Psoas muscle (tissue), 7 donors: ENCODE measurements at regions not wholly inside any gene's neighbourhood (a gene's known extent, or its start where the extent isn't known, plus 50 kb on each side); places are given as distances from the start of the nearest gene placed in this dataset.

Experiments
- ATAC-seq, 4 donors: fragments of 200-7000 bp; cut with Tn5 transposase; one replicate each; pipeline ENCODE4 v1.9.1; 2020; ENCODE audit warnings: moderate library complexity in 3 of 4, mild to moderate bottlenecking in 2 of 4
- DNase-seq, 2 donors: peaks; one replicate each; pipeline ENCODE4 v3.0.0-alpha.2; 2020
- H3K27ac ChIP-seq: fragments of 200-600 bp; one replicate; pipeline ENCODE4 v1.8.0; 2022
- H3K27me3 ChIP-seq, 3 donors: fragments of 200-600 bp in 1 of 3; one replicate each; pipeline versions ENCODE4 v1.6.1 to v1.8.0; 2013 to 2022; ENCODE audit warnings: low read length in 2 of 3, mild to moderate bottlenecking in 2 of 3, moderate library complexity in 1 of 3; ENCODE audit not compliant: insufficient read depth in 3 of 3
- H3K36me3 ChIP-seq, 2 donors: fragments of 200-600 bp in 1 of 2; one replicate each; pipeline versions ENCODE4 v1.6.1 to v1.8.0; 2013 to 2022; ENCODE audit warnings: low read depth in 1 of 2, mild to moderate bottlenecking in 1 of 2, moderate library complexity in 1 of 2; ENCODE audit not compliant: insufficient read depth in 1 of 2
- H3K4me1 ChIP-seq: fragments of 200-600 bp; one replicate; pipeline ENCODE4 v1.8.0; 2022
- H3K4me3 ChIP-seq: fragments of 200-600 bp; one replicate; pipeline ENCODE4 v1.8.0; 2022; ENCODE audit warnings: mild to moderate bottlenecking
- H3K9me3 ChIP-seq: fragments of 200-600 bp; one replicate; pipeline ENCODE4 v1.8.0; 2022
- WGBS, 3 donors: extraction: QIAGEN DNeasy Blood & Tissue Kit; methylation state at CpG; one replicate each; pipeline versions ENCODE4 v1.1.6 to v1.1.7; 2013; 5-methylcytosine and 5-hydroxymethylcytosine counted together
- intact Hi-C, 2 donors: fragments of 100-400 bp; cut with DNase I; formaldehyde crosslinking; loops; one replicate each; pipeline versions ENCODE4 v1.11.0 to v1.14.2; 2022
- TF ChIP-seq, protein P1 (sequence below): fragments of 200-600 bp; IDR thresholded peaks from one replicate; pipeline ENCODE4 v1.8.0; 2022; ENCODE audit warnings: antibody characterized with exemption
- donor health status: healthy with polysubstance abuse.
- donor health status: DM: no; HTN: no; CAD: no; lungs with moderate emphysema.
- donor health status: Bipolar disorder and iron deficiency.
- donor health status: healthy.
- donor health status: DM: yes; HTN: yes; CAD: no.
- donor health status: DM: no; HTN: no; CAD: no.
- donor health status: DM: yes; HTN: yes; CAD: no.

DNA sequence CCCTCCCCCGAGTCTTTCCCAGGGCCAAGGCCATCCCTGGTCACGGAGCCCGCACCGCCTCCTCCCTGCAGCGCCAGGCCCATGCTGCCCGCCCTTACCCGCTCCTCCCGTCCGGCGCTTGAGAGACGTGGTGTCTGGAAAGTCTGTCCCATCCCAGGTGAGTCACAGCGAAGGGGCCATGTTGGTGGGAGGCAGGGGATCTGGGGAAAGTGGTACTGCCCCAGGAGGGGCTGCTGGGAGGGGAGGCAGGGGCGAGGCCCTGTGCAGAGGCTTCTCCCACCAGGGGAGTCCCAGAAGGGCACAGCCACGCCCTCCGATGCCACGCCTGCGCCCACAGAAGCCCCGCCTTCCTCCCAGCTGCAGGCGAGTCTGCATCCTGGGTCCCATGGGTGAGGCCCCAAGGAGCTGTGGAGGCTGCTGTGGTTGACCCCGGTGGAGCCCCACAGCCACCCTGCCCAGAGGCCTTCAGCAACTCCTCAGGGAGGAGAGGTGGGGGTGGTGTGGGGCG lies 107.0 kb upstream of the PPP1R26 start:
- Histone ChIP-seq H3K4me3 (no peak overlapping the region), H3K9me3 (no peaks in the 10 kb centered on the region), H3K36me3 (no peaks in the 10 kb centered on the region), H3K4me1 (no peaks in the 10 kb centered on the region), H3K27ac (no peak overlapping the region), H3K27me3 (peaks cover 0 to 68% (median 17%) of the 10 kb centered on the region in 3 donors)
- intact Hi-C loops: no loop called here
- WGBS, 3 donors: 75 to 82% (median 80%) methylated on average over 19 to 21 of the region's 21 CpGs
- no peak for DNase-seq
- TF ChIP-seq, protein P1, sequence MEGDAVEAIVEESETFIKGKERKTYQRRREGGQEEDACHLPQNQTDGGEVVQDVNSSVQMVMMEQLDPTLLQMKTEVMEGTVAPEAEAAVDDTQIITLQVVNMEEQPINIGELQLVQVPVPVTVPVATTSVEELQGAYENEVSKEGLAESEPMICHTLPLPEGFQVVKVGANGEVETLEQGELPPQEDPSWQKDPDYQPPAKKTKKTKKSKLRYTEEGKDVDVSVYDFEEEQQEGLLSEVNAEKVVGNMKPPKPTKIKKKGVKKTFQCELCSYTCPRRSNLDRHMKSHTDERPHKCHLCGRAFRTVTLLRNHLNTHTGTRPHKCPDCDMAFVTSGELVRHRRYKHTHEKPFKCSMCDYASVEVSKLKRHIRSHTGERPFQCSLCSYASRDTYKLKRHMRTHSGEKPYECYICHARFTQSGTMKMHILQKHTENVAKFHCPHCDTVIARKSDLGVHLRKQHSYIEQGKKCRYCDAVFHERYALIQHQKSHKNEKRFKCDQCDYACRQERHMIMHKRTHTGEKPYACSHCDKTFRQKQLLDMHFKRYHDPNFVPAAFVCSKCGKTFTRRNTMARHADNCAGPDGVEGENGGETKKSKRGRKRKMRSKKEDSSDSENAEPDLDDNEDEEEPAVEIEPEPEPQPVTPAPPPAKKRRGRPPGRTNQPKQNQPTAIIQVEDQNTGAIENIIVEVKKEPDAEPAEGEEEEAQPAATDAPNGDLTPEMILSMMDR: no peak
- ATAC-seq: no peak

DNA sequence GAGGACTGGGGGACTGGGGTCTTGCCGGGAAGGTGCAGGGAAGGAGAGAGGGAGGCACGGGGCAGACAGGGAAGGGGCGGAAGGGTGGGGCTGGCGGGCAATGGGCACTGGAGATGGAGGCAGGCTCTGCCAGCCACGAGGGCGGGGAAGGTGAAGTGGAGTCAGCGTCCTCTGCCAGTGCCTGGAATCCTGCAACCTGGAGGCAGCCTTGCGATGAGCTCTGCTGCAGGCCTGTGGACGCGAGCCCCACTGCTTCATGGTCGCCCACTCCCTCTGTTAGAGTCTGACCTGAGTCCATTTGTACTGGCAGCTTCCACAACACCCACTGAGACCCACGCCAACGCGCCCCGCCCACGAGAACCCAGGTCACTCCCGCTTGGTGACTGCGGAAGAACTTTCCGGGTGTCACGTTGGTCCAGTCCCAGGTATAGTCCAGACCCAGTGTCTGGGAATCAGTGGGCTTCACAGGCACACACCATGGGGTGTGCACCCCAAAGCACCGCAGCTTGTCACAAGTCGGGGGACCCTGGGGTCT lies 106.4 kb upstream of the PPP1R26 start:
- WGBS, 3 donors: 84 to 90% (median 86%) methylated on average over 22 of the region's 22 CpGs
- peaks cover 0 to 72% (median 17%) of the 10 kb centered on the region in 3 donors for H3K27me3 ChIP-seq
- DNase-seq (no peak), ATAC-seq (no peak)
- no peak overlapping the region for H3K27ac ChIP-seq
- H3K9me3 ChIP-seq: no peaks in the 10 kb centered on the region
- no peaks in the 10 kb centered on the region for H3K36me3 ChIP-seq
- no peak overlapping the region for H3K4me3 ChIP-seq
- H3K4me1 ChIP-seq: no peaks in the 10 kb centered on the region
- intact Hi-C loops: no loop called here
- TF ChIP-seq, protein P1: no peak

DNA sequence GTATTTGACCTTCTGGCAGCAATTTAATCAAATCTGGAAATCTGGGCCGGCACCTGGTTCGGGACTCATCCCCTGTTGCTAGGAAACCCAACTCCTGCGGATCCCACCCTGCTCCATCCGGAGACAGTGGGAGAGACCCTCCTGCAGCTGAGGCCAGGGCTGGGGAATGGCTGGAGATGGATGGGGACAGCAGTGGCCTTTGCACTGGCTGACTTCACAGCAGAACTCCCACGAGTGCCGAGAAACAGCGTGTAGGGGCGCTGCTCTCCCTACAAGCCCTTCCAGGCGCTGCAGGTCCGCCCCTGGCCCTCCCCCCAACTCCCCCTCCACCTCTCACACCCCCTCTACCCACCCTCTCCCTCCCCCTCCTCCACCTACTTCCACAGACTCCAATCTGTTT lies 105.8 kb upstream of the PPP1R26 start:
- Histone ChIP-seq H3K9me3 (no peaks in the 10 kb centered on the region), H3K36me3 (no peaks in the 10 kb centered on the region), H3K27me3 (peaks cover 0 to 72% (median 17%) of the 10 kb centered on the region in 3 donors), H3K4me1 (no peaks in the 10 kb centered on the region), H3K27ac (no peak overlapping the region), H3K4me3 (no peak overlapping the region)
- intact Hi-C loops: no loop called here
- no peak for DNase-seq
- WGBS, 3 donors: 11 to 21% (median 16%) methylated on average over 10 of the region's 10 CpGs
- TF ChIP-seq, protein P1: no peak
- ATAC-seq: no peak

- no peak for ATAC-seq
- TF ChIP-seq, protein P1: no peak
- no peak for DNase-seq
- Histone ChIP-seq H3K9me3 (peaks cover 2% of the 10 kb centered on the region), H3K4me1 (no peaks in the 10 kb centered on the region), H3K4me3 (no peak overlapping the region), H3K27ac (no peak overlapping the region), H3K36me3 (no peaks in the 10 kb centered on the region), H3K27me3 (peaks cover 0 to 72% (median 17%) of the 10 kb centered on the region in 3 donors)
- WGBS, 3 donors: 38 to 45% (median 45%) methylated on average over 8 of the region's 8 CpGs
- intact Hi-C loops: no loop called here
Observed at GRCh38 chr9:135374591-135374990, 105.0 kb upstream of the PPP1R26 start.

DNA sequence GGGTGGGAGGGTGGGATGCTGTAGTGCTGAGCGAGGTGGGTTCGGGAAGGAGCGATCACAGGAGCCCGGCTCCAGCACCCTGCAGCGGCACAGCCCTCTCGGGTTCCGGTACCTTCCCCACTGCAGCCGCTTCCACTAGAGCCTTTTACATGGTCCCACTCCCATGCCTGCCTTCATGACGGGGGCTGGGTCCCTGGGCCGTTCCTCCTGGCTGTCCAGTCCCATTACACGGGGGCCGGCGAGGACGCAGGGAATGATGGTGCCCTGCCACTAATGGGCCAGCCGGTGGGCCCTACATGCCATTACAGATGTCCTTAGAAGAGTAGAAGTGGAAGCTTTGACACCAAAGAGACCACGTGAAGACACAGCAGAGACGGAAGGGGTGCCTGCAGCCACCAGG lies 104.6 kb upstream of the PPP1R26 start:
- TF ChIP-seq, protein P1: no peak
- intact Hi-C loops: no loop called here
- Histone ChIP-seq H3K4me1 (no peaks in the 10 kb centered on the region), H3K27ac (no peak overlapping the region), H3K9me3 (peaks cover 4% of the 10 kb centered on the region), H3K36me3 (no peaks in the 10 kb centered on the region), H3K4me3 (no peak overlapping the region), H3K27me3 (peaks cover 0 to 70% (median 17%) of the 10 kb centered on the region in 3 donors)
- 77 to 84% (median 79%) methylated on average over 17 of the region's 17 CpGs for WGBS, 3 donors
- ATAC-seq: no peak
- no peak for DNase-seq
